ENCODE measurements at regions not wholly inside any gene's neighbourhood (a gene's known extent, or its start where the extent isn't known, plus 50 kb on each side); places are given as distances from the start of the nearest gene placed in this dataset.

DNA sequence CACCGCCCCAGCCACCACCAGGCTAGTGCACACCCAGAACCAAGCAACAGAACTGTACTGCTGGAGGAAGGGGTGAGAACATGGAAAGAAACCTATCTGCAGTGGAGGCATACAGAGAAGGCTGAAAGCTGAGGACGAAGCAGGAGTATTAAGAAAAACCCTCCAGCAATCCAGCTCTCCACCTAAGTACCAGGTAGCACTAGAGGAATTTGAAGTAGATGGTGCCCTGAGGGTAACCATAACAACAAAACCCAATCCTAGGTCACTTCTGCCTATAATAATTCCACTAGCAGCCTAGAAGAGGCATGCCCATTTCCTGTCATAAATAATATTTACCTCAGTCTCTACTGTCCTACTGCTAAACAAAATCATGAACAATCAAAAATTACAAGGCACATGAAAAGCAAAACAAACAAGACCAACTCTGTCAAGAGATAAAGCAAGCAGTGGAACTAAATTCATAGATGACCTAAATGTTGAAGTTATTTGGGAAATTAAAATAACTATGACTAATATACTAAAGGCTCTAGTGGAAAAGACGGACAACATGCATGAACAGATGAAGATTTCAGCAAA is 51.1 kb downstream of the HYCC1 start:
- DNase-seq, result no peak

DNA sequence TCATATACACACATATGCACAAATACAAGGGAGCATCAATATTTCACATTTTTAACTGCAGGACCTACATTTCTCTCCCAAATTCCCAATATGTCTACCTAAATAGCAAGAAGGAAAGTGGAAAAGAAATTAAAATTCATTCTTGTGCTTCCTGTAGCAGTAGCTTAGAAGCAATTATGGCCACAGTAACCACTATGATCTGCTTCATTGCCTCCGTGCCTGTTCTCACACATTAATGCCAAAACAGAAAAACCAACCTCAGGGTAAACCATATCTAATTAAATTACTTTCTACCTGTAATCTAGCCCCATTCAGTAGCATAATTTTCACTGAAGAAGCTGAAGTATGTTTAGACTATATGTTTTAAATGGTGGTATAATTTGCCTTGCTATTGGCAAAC is 55.2 kb downstream of the HYCC1 start:
- DNase-seq, result no peak

DNA sequence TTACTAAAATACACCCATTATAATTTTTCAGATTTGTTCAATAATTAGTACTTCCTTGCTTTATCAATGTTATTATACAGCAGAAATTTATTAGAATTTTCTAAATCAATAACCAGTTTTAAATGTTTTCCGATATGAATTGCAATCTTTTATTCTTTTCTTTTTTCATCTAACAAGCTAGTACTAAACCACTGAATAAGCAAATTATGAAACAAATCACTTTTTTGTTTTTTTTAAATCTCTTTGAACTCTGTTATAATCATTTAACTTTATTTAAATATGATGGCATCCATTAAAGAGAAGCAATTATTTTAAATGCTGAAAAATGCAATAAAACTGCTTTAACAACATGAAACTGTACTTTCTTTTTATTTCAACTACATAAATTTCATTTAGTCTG is 59.7 kb downstream of the HYCC1 start:
- no peak for DNase-seq

DNA sequence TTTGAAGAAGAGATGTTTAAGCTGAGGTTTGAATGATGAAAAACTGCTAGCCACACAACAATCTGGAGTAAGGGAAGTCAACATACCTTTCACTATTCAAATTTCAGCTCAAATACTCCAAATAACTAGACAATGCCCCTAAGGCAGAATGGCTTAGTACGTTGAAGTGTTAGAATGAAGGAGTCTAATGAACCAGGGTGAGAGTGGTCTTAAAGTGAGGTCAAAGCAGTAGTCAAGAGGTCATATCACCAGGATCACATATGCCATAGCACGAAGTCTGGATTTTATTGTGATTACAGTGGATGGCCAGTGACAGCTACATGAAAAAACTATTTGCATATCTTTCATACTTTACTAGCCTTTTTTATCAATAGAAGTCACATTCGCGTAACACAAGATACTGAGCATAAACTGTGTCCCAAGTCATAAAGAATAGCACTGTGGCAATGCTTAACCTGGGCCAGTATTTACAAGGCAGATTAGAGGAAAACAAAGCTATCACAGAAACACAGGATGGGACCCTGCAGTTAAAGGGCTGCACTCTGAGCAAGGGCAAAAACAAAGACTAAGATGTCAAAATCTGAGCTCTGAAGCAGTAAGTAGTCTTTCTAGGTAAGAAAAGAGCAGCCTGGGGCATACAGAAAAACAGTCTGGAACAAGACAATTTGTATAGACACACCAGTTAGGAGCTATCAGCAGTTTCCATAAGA is 61.5 kb downstream of the HYCC1 start:
- DNase-seq, result no peak

DNA sequence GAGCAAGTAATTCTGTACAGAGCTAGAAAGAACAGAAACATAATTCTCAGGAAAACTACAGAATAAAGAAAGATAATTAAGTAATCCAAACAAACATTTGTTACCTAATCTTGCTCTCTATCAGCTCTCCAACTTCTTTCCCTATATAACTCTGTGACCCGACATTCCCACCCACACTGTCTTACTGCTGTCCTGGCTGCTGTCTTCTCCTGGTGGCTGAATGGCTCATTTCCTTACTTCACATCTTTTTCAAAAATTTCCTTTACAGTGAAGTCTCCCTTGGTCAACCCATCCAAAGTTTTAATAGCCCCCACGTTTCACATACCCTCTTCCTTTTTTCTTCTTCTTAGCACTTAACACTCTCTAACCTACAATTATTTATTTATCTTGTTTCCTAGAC is 64.0 kb downstream of the HYCC1 start:
- DNase-seq, result no peak

DNA sequence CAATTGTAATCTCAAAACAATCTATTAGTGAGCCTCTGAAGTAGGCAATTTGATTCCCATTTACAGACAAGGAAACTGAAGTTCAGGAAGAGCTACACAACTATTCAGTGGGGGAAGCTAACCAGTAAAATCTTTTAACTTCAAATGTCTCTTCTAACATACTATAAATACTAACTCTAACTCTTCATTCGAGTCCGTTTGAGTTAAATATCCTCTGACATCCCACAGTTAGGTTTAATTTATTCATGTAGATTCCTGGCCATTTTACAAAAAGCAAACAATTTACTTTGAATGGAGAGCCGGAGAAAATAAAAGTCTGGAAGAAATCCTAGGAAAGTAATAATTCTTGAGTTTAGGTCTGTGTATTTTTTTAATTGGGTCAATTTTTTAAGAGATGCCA is 64.7 kb downstream of the HYCC1 start:
- DNase-seq, result no peak

DNA sequence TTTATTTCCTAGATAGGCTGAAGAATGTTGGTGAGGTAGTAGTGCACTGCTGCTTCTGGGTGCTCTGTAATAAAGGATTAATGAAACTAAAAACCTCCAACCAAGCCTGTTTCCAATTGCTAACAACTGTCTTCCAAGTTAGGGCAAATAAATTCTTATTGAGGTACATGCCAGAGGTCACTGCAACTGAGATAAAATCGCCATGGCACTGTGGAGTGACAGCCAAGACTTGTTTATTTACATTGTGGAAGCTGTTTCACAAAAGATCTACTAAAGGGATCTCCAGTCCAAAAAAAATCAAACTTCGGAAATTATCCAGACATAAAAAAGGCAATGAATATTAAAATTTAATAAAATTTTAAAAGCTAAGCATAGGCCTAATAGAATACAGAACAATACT is 65.2 kb downstream of the HYCC1 start:
- DNase-seq, result no peak

DNA sequence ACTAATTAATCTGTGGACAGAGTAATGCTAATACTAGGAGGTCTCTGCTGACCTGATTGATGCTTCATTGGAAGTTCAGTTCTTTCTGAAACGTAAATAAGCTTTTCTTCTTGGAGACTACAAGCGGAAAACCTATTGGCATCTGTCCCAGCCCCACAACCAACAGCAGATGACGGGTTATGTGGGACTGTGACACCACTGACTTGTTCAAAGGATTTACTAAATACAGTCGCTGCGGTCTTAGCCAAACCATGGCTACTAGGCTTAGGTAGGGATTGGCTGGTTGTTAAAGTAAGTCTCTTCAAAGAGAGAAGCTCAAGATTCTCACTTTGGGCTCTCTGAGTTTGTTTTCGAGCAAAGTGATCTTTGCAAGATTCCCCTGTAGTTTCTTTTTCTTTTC is 68.3 kb downstream of the HYCC1 start:
- DNase-seq, result no peak

DNA sequence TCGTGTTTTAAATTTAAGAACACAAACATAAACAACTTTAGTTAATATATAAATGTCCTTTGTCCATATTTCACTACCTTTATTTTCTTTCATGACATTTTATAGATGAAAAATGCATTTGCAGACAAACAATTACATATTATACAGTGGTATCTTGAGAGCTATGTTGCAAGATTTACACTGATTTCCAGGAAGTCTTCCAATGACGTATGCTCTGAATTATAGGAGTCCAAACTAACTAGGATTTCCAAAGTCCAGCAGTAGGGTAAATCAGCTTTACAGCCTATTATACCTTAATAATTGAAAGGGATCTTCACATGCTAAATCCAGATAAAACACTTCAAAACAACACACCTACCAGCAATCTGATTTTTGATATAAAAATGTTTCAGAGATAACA is 69.4 kb downstream of the HYCC1 start:
- DNase-seq, result no peak

DNA sequence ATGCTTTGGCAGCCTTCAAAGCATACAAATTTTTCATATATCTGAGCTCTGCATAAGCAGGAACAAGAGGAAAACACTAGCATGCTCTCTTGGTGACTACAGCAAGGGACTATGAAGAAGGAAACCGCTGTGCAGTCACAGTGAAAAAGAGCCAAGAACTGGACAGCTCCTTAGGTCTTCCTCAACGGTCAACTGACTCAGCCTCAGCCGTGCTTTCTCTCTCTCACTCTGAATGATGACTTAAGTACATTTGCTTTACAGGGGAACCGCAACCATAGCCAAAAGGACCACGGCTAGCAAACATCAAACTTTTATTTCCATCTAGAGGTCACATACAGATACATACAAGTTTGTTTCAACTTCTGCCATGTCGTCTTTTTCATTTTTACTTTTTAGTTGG is 69.9 kb downstream of the HYCC1 start:
- no peak for DNase-seq

DNA sequence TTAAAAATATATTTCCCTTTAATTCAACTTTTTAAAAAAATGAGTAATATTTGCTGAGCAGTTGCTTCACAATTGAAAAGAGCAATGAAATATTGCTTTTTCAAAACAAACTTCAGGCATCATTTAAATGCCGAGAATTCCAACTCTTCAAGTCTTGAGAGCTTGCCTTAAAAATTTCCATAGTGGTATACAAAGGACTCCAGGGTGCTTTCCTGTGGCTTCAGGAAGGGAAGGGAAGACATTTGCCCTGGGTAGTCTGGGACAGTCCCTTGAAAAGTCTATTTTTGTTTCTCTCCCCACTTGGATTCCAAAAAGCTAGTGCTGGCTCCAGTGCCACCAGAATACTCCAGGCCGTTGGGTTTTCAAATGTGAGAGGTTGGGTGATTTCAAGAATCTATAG is 71.7 kb downstream of the HYCC1 start:
- DNase-seq, result no peak

DNA sequence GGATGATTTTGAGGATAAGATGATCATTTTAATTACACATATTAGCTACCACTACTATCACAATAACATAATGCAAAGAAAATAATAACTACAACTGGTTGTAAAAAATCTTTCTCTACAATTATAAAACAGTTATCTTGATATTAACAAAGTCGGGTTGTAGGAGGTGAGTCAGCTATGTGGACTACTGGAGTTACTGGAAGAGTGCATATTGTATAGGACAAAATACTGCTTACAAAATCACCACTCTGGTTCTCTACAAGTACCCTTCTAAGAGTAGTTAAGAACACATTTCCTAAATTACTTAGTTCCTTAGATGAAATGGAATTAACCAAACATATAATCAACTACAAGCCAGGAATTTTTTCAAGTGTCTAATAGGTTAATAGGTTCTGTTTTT is 74.1 kb downstream of the HYCC1 start:
- DNase-seq, result no peak

DNA sequence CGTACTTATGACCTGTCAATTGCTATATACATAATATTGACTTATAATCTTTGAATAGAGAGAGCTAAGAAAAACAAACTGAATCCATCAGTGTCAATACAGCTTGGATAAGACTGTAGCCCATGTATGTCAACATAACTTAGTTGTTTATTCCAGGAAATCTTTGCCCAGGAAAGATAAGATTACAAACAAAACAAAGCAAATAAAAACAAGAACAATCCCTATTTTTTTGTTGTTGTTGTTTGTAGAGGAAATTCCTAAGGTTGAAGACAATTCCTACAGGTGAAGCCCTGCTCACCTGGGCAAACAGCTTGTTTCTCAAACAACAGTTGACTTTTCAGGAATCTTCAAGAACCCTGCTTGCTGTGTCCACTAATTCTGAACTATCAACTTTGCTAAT is 76.0 kb downstream of the HYCC1 start:
- DNase-seq, result no peak

DNA sequence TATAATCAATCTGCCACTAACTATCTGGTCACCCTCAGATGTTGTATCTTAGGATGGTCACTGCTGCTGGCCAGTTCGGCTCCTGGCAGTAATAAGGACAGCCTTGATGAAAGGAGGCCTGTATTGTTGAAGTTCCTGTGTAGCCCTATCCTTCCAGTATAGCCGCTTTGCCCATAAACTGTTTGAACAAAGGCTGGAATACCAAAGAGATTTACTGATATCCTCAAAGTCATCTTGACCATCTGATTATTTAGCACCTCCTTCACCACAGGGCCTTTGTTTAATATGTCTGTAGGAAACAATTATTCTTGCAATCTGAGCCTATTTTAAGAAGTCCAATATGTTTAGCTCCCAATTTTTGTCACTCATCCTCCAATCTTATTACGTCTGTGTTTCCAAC is 77.7 kb downstream of the HYCC1 start:
- no peak for DNase-seq

DNA sequence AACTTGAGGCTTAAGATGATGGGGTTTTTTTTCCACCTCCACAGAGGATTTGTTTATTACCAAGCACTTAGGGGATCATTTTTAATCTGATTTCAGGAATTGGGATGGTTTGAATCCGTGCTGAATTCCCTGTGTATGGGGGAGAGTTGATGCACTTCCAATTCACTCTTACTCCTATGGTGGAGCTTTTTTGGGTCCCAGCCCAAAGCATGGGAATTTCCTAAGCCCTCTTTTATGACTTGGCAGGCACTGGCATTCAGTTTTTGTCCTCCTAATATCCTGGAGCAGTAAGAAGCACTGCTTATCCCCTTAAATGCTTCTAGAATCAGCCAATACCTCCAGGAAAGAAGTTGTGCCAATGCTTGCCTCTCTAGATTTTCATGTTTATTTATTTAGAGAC is 78.7 kb downstream of the HYCC1 start:
- DNase-seq, result no peak

DNA sequence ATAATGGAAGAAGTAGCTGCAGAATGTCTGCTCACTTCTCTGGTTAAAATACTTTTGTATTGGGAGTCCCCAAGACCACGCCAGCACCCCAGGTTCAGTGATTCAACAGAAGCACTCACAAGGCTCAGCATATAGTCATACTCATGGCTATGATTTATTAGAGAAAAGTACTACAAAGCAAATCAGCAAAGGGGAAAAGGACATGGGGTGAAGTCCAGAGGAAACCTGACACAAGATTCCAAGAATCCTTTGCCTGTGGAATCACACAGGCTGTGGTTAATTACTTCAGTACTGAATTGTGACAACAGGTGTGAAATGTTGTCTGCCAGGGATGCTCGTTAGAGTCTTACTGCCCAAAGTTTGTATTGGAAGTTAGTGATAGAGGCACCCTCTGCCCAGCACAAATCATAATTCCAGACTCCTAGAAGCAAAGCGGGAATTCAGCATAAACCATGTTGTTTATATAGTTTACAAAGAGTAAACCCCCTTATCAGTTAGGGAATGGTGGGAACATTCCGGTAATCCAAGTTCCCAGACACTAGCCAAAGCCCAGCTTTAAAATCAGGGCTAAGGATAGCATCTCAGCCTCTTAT is 79.4 kb downstream of the HYCC1 start:
- DNase-seq, result no peak

DNA sequence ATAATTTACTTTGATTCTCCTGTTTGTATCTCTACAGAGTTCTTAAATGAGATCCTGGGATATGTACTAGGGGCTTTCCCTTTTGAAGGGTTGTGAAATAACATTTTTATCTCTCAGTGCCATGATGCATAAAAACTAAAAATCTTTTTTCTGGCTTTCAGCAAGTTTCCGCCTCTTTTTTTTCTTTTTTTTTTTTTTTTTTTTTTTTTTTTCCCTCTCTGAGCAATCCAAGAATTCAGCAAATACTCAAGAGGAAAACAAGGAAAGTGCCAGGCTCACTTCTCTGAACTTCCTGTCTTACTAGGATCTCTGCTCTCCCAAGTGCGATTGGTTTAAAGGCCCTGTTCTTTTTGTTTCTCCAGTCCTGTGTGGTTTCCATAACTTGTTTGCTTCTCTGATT is 79.9 kb downstream of the HYCC1 start:
- DNase-seq, result no peak

DNA sequence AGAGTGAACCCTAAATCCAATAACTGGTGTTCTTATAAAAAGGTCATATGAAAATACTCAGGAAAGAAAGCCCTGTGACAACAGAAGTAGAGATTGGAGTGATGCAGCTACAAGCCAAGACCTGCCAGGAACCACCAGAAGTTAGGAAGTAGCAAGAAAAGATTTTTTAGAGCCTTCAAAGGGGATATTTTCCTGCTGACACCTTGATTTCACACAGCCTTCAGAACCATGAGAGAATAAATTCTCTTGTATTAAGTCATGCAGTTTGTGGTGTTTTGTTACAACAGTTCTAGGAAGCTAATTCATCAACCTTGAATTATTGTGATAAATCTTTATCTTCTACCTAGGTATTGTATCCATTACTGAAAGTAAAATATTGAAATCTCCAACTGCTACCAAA is 81.0 kb downstream of the HYCC1 start:
- DNase-seq, result no peak

DNA sequence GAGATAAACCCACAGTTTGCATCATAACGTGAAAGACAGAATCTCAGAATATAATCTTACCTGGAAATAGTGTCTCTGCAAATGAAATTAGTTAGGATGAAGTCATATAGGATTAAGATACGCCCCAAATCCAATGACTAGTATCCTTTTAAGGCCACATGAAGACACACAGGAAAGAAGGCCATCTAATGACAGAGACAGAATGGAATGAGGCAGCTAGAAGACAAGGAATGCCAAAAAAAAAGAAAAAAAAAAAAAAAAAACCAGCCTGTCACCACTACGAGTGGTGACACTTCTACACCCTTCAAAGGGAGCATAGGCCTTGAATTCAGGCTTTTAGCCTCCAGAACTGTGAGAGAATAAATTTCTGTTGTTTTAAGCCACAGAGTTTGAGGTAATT is 82.9 kb downstream of the HYCC1 start:
- no peak for DNase-seq

DNA sequence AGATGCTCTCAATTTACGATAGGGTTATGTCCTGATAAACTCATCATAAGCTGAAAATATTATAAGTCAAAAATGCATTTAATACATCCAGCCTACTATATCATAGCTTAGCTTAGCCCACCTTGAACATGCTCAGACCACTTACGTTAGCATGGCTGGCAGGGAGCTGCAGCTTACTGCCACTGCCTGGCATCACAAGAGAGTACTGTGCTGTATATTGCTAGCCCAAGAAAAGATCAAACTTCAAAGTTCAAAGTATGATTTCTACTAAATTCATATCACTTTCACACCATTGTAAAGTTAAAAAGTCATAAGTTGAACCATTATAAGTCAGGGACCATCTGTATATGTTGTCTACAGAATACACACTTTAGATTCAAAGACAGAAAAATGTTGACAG is 91.6 kb downstream of the HYCC1 start:
- no peak for DNase-seq

DNA sequence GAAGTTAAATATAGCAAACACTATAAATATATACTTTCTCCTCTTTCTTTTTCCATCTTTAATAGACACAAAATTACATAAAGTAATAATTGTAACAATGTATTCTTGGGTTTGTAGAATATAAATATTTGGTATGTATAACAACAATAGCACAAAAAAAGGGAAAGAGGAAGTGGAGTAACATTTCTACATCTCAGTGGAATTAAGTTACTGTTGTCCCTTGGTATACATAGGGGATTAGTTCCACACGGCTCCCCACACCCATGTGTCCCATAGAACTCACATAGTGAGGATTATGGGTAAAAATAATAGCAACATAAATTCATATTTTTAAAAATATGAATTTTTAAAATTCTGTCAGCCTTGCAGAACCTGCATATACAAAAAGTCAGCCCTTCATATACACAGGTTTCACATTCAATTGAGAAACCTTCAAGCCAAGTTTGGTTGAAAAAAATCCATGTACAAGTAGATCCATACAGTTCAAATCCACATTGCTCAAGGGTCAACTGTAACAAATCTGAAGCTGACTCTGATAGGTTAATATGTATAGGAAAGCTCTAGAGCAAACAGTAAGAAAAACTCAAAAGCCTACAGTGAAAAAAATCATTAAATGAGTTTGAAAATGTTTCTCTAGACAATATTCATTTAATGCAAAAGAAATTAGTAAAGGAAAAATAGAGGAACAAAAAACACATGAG is 92.4 kb downstream of the HYCC1 start:
- DNase-seq, result no peak

DNA sequence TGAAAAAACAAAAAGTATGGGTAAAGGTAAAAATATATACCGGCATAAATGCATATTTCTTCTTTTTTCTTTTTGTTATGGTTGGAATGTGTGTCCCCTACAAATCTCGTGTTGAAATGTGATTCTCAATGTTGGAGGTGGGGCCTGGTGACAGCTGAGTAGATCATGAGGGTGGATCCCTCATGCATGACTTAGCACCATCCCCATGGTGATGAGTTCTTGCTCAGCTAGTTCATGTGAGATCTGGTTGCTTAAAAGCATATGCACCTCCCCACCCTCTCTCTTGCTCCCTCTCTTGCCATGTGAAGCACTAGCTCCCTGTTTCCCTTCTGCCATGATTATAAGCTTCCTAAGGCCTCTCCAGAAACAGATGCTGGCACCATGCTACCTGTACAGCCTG is 93.3 kb downstream of the HYCC1 start:
- DNase-seq, result no peak

DNA sequence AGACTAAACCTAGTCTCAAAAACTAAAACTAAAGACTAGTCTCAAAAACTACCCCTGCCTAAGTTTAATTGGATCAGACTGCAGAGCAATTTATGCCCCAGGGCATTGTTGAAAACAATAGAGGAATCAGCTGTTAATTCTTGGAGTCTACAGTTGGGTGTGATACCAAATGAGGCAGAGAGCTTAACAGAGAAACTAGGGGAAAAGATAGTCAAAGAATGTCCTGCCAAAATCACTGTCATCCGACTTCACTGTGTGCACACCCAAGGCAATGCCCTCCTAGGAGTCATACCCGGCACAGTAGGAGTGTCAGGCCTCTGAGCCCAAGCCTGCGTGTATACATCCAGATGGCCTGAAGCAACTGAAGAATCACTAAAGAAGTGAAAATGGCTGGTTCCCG is 90.5 kb upstream of the TOMM7 start:
- no peak for DNase-seq

DNA sequence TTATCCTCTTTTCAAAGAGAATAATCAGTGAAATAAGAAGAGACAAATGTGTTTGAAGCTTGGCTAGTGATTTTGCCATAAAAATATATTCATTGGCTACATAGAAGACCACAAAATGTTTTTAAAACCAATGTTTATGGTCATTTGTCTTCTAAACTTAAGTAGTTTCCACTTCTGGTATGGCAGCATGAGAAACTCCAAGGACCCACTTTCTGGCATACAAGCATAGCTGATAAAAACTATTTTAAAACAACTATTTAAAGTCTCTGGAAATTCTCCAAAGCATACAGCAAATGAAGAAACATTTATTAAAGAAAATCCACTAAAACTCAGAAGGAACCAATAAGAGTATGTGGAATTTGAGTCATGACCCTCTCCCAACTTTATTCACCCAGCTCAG is 89.2 kb upstream of the TOMM7 start:
- DNase-seq, result no peak
